Esophagus mucosa (tissue), 1 donor: ENCODE measurements at regions not wholly inside any gene's neighbourhood (a gene's known extent, or its start where the extent isn't known, plus 50 kb on each side); places are given as distances from the start of the nearest gene placed in this dataset.
"Not testable (repeated sequence)": the region's sequence is repeated elsewhere in the genome, so short reads cannot be mapped to it uniquely, and the experiment has no call there.

Experiments
- ATAC-seq: fragments of 200-7000 bp; cut with Tn5 transposase; one replicate; pipeline ENCODE4 v1.9.1; 2020
- donor health status: DM: yes; HTN: yes; CAD: no.

- ATAC-seq: no peak
These were observed 113.3 kb upstream of the FRMD1 start for GRCh38 chr6:168192195-168192900.

DNA sequence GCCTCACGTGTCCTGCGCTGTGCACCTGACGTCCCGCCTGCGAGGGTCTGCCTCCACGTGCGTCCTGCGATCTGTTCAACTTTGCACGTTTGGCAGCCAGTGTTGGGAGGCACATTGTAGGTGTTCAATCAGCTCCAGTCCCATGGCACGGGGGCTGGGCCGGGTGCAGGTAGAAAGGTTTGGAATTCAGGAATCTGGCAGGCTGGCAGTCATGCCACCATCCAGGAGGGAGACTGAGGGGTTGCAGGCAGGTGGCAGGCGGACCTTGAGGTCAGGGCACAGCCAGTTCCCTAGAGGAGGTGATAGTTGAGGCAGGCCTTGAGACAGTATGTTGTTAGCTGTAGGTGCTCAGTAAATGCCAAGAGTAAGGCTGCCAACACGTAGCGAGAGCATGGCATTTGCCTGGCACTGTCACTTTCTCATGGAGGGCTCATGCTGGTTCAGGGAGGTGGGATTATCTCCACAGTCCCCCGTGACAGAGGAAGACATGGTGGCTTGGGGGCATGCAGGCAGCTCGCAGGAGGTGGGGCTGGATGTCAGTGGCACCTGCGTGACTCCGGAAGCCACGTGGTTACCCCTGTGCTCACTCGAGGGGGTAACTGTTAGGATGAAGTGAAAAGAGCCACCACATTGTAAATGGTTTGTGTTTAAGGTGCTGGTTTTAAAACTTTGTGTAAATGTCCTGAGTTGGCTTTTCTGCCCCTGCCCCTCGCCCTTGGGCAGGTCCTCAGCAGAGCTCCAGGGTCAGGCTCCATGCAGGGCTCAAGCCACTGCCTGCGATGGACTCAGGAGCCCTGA is 111.8 kb upstream of the FRMD1 start:
- no peak for ATAC-seq

- ATAC-seq: no peak
These were observed 111.0 kb upstream of the FRMD1 start for GRCh38 chr6:168190014-168190405.

DNA sequence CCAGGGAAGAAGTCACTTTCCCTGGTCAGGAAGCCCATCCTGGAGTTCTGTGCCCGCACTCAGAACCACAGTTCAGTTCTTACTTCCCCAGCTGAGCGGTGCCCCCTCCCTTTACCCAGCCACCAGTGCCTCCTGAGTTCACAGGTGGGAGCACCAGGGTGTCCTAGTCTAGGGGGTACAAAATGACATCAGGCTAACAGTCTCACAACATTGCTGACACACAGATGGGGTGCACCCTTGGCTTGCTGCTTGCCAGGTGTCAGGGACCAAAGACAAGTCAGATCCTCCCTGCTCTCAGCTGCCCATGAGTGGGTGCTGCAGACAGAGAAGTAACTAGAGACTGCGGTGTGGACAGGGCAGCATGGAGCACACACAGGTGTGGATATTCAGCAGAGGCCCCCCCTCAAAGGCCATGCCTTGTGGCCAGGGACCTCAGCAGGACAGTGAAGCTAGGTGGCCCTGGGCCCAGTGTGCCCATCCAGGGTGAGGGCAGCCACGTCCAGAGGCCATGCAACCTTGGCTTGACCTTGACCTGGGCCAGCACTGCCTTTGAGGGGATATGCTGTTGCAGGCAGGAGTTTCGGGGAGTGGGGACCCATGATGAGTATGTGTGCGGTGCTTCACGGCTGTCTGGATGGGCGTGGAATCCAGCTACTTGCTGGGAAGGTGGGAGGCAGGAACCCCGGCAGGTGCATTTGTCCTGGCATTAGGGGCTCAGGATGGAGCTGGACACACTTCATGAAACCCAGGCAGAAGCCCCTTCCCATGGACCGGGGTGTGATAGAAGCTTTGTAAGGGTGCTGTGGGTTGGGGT is 110.4 kb upstream of the FRMD1 start:
- no peak for ATAC-seq

DNA sequence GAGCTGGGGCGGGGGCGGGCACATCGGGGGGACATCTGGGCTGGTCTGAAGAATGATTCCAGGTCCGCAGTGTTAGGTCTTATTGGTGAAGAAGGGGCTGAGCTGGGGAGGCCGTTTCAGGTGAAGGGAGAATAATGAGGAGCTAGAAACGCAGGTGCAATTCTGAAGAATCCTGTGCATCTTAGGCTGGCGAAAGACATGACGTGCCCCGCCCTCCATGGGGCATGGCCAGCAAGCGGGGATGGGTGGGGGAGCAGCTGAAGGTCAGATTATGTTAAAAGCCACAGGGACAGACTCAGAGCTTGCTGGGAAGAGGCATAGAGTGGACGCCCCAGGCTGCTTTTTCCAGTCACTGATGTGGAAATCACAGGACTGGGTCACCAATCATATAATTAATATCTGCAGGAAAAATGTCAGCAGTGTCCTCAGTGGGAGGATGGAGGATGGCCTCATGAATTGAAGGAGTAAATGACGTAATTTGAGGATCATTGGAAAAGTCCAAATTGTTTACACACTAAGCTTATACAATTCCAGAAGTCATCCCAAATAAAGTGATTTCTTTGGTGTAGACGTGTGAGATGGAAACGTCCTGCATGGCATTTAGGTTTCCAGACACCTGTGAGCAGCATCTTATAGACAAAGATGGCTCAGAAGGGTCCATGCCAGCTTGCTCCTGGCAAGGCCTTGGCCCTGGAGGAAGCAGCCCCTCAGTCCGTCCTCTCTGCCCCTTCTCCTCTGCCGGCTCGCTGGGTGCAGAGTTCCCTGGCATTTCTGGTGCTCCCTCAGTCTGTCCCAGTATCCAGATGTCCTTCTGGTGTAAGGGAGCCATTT is 109.6 kb upstream of the FRMD1 start:
- no peak for ATAC-seq

GRCh38 chr6:168186438-168186837 is 107.4 kb upstream of the FRMD1 start:
- no peak for ATAC-seq

DNA sequence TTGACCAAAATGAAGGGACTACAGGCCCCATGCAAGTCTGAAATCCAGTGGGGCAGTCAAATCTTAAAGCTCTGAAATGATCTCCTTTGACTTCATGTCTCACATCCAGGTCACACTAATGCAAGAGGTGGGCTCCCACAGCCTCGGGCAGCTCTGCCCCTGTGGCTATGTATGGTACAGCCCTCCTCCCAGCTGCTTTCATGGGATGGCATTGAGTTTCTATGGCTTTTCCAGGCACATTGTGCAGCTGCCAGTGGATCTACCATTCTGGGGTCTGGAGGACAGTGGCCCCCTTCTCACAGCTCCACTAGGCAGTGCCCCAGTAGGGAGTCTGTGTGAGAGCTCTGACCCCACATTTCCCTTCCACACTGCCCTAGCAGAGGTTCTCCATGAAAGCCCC is 107.0 kb upstream of the FRMD1 start:
- not testable (repeated sequence) for ATAC-seq

GRCh38 chr6:168184701-168185100 is 105.7 kb upstream of the FRMD1 start:
- ATAC-seq: no peak

- no peak for ATAC-seq
These were observed 104.6 kb upstream of the FRMD1 start for GRCh38 chr6:168183613-168183970.

DNA sequence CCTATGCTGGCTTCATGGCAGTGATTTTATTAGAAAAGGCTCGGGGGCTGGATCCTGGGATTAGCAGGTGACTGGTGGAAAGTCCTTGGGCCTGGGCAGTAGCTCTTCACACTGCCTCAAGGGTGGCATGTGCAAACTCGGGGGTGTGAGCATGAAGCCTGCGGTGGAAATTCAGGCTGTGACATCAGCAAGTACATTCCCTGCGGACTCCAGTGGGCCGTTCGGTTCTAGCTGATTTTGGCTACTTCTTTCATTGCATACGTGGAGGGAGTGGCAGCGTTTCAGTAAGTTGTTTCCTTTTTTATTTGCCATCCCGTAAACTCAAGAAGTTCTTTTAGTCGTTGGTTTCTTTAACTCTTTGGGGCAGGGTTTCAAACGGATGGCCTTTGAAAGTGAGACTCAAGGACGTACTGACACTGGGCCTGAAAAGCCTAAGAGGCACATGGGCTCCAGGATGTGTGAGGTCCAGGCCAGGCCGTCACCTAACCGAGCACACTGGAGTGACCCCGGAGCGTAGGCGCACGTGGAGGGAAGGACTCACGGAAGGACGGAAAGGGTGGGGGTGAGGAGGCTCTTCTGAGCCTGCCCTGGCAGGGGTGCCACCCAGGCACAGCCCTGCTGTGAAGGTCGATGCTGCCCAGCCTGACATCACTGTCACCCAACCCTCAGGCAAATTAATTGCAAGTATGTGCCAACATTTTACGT is 104.0 kb upstream of the FRMD1 start:
- no peak for ATAC-seq

DNA sequence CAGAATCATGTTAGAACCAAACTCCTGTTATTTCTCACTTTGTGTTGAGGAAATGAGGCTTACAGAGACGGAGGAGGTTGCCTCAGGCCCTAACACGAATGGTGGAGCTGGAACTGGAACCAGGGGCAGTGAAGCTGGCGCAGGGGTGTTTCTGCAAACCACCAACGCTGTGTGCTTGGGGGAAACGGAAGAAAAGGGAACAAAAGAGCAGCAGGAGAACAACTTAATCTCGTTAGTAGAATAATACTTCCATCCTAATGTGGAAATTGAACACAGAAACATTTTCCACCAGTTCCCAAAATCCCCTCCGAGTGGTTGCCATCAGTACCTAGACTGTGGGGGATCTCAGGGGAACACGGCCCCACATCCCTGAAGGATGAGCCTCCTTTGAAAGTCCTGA is 103.4 kb upstream of the FRMD1 start:
- ATAC-seq: no peak

DNA sequence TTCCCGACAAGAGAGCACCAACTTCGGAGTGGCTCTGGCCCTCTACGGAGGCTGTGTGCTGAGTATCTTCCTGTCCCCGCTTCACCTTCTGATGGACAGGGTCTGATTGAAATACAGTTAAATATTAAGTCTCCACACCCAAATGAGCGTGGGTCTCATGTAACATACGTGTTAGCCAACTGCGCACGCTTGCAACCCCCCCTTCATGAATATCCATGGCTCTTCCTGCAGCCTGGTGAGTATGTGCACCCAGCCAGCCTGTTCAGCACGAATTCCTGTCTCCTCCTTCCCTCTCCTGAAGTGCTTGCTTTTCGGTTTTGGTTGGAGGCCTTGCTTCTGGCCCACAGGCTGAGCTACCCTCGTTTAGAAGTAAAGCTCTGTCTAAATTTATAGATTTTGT is 102.9 kb upstream of the FRMD1 start:
- ATAC-seq: no peak

GRCh38 chr6:168181316-168181715 is 102.3 kb upstream of the FRMD1 start:
- ATAC-seq: no peak

- ATAC-seq: no peak
These were observed 101.6 kb upstream of the FRMD1 start for GRCh38 chr6:168180548-168181011.

DNA sequence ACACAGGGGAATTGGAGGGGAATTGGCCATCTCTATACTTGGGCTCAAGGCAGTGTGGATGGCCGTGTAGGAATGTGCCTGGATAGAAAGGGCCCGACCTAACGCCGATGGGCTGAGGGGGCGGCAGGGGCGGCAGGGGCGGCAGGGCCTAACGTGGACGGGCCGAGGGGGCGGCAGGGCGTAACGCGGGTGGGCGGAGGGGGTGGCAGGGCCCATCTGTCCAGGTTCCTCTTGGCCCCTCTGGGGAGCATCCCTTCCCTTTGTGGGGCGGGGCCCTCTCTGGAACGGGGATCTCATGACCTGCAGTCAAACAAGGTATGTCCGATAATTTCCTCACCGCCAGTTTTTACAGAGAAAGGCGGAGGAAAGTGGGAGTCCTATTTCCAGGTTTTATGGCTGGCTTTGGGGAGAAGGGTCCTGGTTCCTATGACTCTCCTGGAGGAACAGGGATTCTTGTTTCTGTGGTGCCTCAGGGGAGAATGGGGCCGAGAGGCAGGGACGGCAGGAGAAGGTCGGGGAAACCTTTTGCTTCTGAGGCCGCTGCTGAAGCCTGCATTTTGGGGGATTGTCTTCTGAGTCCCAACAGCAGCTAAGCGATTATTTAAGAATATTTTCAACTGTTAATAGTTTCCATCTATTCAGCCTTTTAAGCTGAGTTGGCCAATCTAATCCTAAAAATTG is 100.8 kb upstream of the FRMD1 start:
- ATAC-seq: no peak

DNA sequence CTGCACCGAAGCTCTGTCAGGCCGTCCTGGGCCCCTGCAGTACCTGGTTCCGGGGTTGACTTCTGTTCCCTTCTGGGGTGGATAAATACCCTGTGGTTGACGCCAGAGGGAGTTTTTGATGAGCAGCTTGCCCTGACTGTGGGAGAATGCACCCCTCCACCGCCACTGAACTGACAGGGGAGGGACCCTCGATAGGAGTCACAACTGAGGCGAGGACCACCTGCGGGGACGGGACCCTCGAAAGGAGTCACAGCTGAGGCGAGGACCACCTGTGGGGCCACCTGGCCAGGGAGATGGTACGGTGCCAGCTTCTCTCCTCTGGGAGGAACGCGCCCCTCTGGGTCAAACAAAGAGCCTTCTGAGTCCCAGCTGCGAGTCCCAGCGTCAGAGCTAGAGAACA is 100.1 kb upstream of the FRMD1 start:
- ATAC-seq: no peak

GRCh38 chr6:168177103-168177891 is 98.3 kb upstream of the FRMD1 start:
- no peak for ATAC-seq

GRCh38 chr6:168171673-168172353 is 92.8 kb upstream of the FRMD1 start:
- no peak for ATAC-seq

- no peak for ATAC-seq
These were observed 92.0 kb upstream of the FRMD1 start for GRCh38 chr6:168170841-168171601.
